HCT116 (cell line): ENCODE measurements at regions not wholly inside any gene's neighbourhood (a gene's known extent, or its start where the extent isn't known, plus 50 kb on each side); places are given as distances from the start of the nearest gene placed in this dataset.

Experiments used
- CTCF ChIP-seq, 3 experiments: fragments of 200-600 bp in 1 of 3; sonication (generic) in 1 of 3; IDR thresholded peaks in 2 of 3; conservative IDR thresholded peaks in 1 of 3; 2 replicates each; pipeline ENCODE4 v1.5.1; 2012 to 2017; ENCODE audit warnings: low read depth in 2 of 3, low read length in 2 of 3, antibody characterized with exemption in 1 of 3, borderline replicate concordance in 1 of 3, control low read depth in 1 of 3, mild to moderate bottlenecking in 1 of 3, mixed read lengths in 1 of 3, mixed run types in 1 of 3, moderate library complexity in 1 of 3; ENCODE audit not compliant: insufficient read depth in 1 of 3
- TF ChIP-seq, protein P1 (sequence below): IDR thresholded peaks from 2 replicates; pipeline ENCODE4 v1.6.1; 2012; ENCODE audit warnings: low read depth

DNA sequence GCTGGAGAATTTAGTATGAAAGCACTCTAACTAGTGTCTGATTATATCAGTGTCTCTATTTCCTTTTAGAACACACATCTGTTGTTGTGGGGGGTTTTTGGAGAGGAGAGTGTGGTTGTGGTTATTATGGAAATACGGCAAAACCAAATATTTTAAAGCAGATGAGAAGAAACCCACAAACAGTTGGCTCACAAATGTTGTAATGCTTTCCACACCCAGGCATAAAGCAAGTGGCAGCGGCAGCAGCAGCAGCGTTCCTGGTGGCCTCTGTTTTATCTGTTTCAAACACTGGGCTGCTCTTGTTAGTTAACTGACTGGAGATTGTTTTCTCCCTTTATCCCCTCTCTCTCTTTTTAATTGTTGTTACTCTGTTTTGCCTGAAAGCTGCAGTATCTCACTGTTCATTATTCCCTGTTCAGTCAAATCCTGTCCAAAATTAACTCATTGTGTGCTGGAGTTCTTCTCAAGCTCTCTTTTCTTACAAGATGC is 1045.5 kb upstream of the NR2F2 start:
- TF ChIP-seq, protein P1, sequence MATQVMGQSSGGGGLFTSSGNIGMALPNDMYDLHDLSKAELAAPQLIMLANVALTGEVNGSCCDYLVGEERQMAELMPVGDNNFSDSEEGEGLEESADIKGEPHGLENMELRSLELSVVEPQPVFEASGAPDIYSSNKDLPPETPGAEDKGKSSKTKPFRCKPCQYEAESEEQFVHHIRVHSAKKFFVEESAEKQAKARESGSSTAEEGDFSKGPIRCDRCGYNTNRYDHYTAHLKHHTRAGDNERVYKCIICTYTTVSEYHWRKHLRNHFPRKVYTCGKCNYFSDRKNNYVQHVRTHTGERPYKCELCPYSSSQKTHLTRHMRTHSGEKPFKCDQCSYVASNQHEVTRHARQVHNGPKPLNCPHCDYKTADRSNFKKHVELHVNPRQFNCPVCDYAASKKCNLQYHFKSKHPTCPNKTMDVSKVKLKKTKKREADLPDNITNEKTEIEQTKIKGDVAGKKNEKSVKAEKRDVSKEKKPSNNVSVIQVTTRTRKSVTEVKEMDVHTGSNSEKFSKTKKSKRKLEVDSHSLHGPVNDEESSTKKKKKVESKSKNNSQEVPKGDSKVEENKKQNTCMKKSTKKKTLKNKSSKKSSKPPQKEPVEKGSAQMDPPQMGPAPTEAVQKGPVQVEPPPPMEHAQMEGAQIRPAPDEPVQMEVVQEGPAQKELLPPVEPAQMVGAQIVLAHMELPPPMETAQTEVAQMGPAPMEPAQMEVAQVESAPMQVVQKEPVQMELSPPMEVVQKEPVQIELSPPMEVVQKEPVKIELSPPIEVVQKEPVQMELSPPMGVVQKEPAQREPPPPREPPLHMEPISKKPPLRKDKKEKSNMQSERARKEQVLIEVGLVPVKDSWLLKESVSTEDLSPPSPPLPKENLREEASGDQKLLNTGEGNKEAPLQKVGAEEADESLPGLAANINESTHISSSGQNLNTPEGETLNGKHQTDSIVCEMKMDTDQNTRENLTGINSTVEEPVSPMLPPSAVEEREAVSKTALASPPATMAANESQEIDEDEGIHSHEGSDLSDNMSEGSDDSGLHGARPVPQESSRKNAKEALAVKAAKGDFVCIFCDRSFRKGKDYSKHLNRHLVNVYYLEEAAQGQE: no peak
- TF ChIP-seq CTCF (IDR thresholded peaks at IDR 0.05 in 2 of 3, conservative IDR thresholded peaks at IDR 0.05 in 1 of 3; ENCODE audit: borderline replicate concordance in 1 of 3, insufficient read depth in 1 of 3, low read depth in 2 of 3, low read length in 2 of 3): no peak
